ENCODE measurements at regions not wholly inside any gene's neighbourhood (a gene's known extent, or its start where the extent isn't known, plus 50 kb on each side); places are given as distances from the start of the nearest gene placed in this dataset.

- DNase-seq, result no peak
Observed at GRCh38 chr5:171580502-171581265, 161.2 kb downstream of the FGF18 start.

DNA sequence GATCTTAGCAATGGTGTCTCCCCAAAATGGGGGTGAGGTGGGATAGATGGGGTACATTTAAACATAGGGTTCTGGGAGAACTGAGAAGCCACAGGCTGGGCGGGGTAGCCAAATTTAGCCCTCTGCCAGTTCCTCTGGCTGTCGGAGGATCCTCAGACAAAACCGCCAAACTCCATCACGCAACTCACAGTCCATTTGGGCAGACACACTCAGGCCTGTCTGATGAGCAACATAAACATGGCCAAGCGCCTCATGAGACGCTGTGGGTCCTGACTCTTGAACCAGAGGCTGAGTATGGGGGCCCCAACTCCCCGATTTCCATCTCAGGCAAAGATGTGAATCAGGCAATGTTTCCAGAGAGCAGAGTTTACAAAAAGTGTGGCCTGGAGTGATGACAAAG is 162.3 kb downstream of the FGF18 start:
- no peak for DNase-seq

GRCh38 chr5:171582849-171583248 is 163.4 kb downstream of the FGF18 start:
- no peak for DNase-seq

GRCh38 chr5:171585981-171586380 is 166.5 kb downstream of the FGF18 start:
- DNase-seq, result no peak

DNA sequence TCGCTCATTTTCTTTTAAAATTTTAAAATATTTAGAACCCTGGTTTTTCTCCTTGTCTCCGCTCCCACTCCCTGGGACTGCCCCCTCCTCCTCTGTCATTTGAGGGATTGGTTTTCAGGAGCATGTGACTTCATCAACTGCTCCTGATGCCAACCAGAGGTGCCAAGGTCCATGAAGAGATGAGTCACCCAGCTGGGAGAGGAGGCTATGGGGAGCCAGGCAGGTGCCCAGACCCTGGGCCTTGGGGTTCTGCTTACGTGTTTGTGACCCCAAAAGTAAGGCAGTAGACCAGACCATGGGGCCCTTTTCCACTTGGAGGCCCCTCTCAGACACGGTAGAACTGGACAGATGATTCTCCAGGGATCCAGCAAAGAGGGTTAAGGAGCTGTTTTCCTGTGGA is 167.0 kb downstream of the FGF18 start:
- no peak for DNase-seq

- DNase-seq, result no peak
Observed at GRCh38 chr5:171588046-171588445, 168.6 kb downstream of the FGF18 start.

GRCh38 chr5:171588790-171589189 is 169.3 kb downstream of the FGF18 start:
- no peak for DNase-seq

DNA sequence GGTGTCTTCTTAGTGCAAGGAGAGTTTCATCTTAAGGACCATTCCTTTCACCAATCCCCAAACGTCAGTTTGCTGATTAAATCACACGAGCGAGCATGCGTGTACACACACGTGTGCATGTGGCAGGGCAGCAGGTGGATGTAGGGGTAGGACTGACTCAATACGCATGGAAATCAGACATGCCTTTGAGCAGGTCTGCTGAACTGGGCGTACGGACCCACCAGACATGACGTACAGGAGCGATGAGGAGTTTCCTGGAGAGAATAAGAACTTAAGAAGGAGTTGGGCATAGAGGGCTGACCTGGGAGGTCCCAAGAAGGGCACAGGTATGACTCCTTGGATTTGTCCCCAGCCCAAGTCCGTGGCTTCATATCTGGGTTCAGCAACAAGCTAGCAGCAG is 170.0 kb downstream of the FGF18 start:
- no peak for DNase-seq

- DNase-seq, result no peak
Observed at GRCh38 chr5:171592076-171592475, 172.6 kb downstream of the FGF18 start.

GRCh38 chr5:171592736-171593135 is 173.3 kb downstream of the FGF18 start:
- DNase-seq, result no peak

GRCh38 chr5:171593401-171593800 is 174.0 kb downstream of the FGF18 start:
- no peak for DNase-seq

GRCh38 chr5:171593976-171594375 is 174.5 kb downstream of the FGF18 start:
- no peak for DNase-seq

DNA sequence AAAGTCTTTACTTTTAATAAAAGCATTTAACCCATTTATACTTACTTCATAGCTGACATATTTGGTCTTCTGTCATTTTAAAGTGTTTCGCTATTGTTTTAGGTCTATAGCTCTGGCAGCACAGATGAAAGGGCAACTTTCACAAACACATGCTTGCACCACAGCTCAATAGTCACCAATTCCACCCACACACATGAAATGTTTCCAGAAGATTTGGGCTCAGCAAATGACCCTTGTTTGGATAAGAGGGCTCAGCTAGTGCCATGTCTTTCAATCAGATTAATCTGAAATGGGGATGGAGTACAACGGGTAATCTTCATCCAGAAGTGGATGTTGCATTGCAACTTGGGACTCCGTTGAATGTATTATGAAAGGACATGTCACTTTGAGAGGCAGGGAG is 176.0 kb downstream of the FGF18 start:
- DNase-seq, result no peak

GRCh38 chr5:171595801-171596231 is 176.4 kb downstream of the FGF18 start:
- DNase-seq, result peak; percentile 62

DNA sequence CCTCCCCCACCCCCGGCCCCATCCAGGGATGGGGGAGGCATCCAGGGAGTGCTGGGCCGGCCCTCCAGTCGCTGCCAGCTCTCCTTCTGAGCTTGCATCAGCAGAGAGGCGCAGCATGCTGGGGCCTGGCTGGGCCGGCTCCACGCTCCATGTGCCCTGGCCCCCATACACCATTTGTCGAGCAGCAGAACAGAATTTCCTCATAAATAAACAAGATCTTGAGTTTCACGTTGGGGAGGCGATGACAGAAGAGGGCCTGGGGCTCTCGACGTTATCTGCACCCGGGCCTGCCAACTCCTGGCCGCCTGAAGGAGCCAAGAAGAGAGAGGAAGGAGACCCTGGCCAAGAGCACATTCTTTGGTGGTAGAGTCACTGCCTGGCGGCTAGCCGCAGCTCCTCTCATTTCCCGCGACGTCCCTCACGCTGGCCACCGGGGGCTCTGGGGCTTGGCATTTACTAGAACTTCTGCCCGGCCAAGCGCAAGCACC is 177.0 kb downstream of the FGF18 start:
- DNase-seq, result peak; percentile 97

GRCh38 chr5:171597946-171598640 is 178.6 kb downstream of the FGF18 start:
- DNase-seq, result no peak

DNA sequence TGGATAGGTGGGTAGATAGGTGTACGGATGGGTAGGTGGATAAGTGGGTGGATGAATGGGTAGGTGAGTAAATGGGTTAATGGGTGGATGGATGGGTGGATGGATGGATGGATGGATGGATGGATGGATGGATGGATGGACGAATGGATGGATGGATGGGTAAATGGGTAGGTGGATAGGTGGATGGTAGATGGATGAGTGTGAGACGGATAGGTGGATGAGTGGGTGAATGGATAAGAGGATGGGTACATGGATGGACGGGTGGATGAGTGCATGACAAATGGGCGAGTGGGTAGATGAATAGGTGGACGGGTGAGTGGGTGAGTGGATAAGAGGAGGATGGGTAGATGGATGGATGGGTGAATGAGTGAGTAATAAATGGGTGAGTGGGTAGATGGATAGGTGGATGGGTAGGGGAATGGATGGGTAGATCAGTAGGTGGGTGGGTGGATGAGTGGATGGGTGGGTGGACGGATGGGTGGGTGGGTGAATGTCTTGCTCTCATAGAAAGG is 179.2 kb downstream of the FGF18 start:
- DNase-seq, result no peak

GRCh38 chr5:171599411-171599810 is 180.0 kb downstream of the FGF18 start:
- DNase-seq, result no peak

GRCh38 chr5:171599957-171600612 is 180.6 kb downstream of the FGF18 start:
- DNase-seq, result no peak

GRCh38 chr5:171600741-171601265 is 181.4 kb downstream of the FGF18 start:
- DNase-seq, result no peak

- DNase-seq, result no peak
Observed at GRCh38 chr5:171601266-171601881, 181.9 kb downstream of the FGF18 start.

GRCh38 chr5:171603591-171603990 is 182.0 kb upstream of the SMIM23 start:
- no peak for DNase-seq

DNA sequence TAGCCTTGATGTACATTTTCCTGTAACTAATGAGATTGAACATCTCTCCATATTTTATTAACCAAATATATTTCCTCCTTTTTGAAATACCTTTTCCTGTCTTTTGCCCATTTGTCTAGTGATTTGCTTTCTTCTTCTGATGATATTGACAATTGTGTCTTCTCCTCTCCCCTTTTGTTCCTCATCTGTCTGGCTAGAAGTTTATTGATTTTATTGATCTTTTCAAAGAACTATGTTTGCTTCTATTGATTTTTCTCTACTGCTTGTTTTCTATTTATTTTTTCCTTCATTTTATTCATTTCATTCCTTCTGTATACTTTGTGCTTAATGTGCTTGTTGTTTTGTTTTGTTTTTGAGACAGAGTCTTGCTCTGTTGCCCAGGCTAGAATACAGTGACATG is 181.4 kb upstream of the SMIM23 start:
- no peak for DNase-seq

Data from NCI-H226 (cell line).